ENCODE measurements at regions not wholly inside any gene's neighbourhood (a gene's known extent, or its start where the extent isn't known, plus 50 kb on each side); places are given as distances from the start of the nearest gene placed in this dataset.

GRCh38 chr5:92459654-92460053, 1076.5 kb upstream of the ARRDC3 start:
- Histone ChIP-seq H4K20me1 (ENCODE audit: control insufficient read depth, insufficient read depth, low read depth, low read length) (no peaks in the 10 kb centered on the region), H3K36me3 (ENCODE audit: control insufficient read depth, low read length) (no peaks in the 10 kb centered on the region), H3K9me2 (replicated peaks; ENCODE audit: control insufficient read depth, low read length) (no peaks in the 10 kb centered on the region), H3F3A (ENCODE audit: control insufficient read depth, insufficient read depth) (no peaks in the 10 kb centered on the region), H3K79me2 (ENCODE audit: control insufficient read depth, low read length) (no peaks in the 10 kb centered on the region), H3K27me3 (ENCODE audit: control insufficient read depth, low read length) (no peaks in the 10 kb centered on the region), H3K4me3 (ENCODE audit: low read length) (no peak overlapping the region), H3K9me3 (ENCODE audit: control insufficient read depth, insufficient read depth, low read length) (no peaks in the 10 kb centered on the region), H3K27ac (ENCODE audit: low read depth, low read length) (no peak overlapping the region), H3K4me1 (ENCODE audit: control insufficient read depth, low read length) (no peaks in the 10 kb centered on the region), H3K4me2 (ENCODE audit: low read length) (no peak overlapping the region)
- TF ChIP-seq CTCF (IDR thresholded peaks at IDR 0.05; ENCODE audit: low read depth, low read length, poor library complexity, severe bottlenecking) (no peak), EZH2phosphoT487 (IDR thresholded peaks at IDR 0.05; ENCODE audit: borderline replicate concordance, low read length) (no peak)

DNA sequence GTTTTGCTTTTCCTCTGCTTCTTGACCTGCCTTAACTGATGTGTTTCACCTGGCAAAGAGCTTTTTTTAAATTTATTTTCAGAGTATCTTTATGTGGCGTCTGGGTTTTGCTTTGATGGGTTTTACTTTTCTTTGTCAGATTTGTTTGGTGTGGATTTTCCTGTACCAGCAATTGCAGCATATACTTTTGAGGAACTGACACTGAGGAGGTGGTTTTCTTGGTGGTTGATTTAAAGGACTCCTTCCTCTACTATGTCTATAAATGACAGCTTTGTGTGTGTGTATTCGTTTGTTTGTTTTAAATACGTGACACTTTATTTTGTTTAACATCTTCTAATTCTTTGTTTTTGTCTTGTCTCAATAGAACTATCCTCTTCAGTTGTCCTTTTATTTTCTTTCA, 1071.9 kb upstream of the ARRDC3 start:
- no peak overlapping the region for H3K4me3 ChIP-seq (ENCODE audit: low read length)
- TF ChIP-seq EZH2phosphoT487 (IDR thresholded peaks at IDR 0.05; ENCODE audit: borderline replicate concordance, low read length) (no peak), CTCF (IDR thresholded peaks at IDR 0.05; ENCODE audit: low read depth, low read length, poor library complexity, severe bottlenecking) (no peak)

DNA sequence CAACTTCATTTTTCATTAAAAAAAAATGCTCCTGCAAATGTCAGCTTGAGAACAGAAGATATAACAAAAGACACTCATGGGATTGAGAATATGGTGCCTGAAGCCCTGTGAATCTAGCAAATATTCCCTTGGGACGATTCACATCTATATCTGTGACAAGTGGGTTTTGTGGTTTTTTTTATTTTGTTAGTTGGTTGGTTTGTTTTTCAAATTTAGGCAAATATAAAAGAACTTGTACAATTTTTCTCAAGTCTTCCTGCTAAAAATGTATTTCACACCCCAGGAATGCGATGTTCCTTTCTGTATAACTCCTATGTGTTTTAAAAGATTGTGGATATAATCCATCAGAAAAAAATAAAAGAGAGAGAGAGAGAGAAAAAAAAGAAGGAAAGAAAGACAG, 1061.8 kb upstream of the ARRDC3 start:
- Histone ChIP-seq H3K4me3 (ENCODE audit: low read length) (no peak overlapping the region), H3K27ac (ENCODE audit: low read depth, low read length) (no peak overlapping the region), H3K79me2 (ENCODE audit: control insufficient read depth, low read length) (no peaks in the 10 kb centered on the region), H3K36me3 (ENCODE audit: control insufficient read depth, low read length) (no peaks in the 10 kb centered on the region), H3K9me2 (replicated peaks; ENCODE audit: control insufficient read depth, low read length) (no peaks in the 10 kb centered on the region), H3K4me1 (ENCODE audit: control insufficient read depth, low read length) (no peaks in the 10 kb centered on the region), H3K4me2 (ENCODE audit: low read length) (no peak overlapping the region), H3K9me3 (ENCODE audit: control insufficient read depth, insufficient read depth, low read length) (no peaks in the 10 kb centered on the region), H4K20me1 (ENCODE audit: control insufficient read depth, insufficient read depth, low read depth, low read length) (no peaks in the 10 kb centered on the region), H3K27me3 (ENCODE audit: control insufficient read depth, low read length) (no peaks in the 10 kb centered on the region), H3F3A (ENCODE audit: control insufficient read depth, insufficient read depth) (no peaks in the 10 kb centered on the region)
- no peak for TF ChIP-seq EZH2phosphoT487 (IDR thresholded peaks at IDR 0.05; ENCODE audit: borderline replicate concordance, low read length)
- TF ChIP-seq CTCF (IDR thresholded peaks at IDR 0.05; ENCODE audit: low read depth, low read length, poor library complexity, severe bottlenecking) = no peak

More for the DNA sequence above, 1071.9 kb upstream of the ARRDC3 start:
- no peaks in the 10 kb centered on the region for H3K4me1 ChIP-seq (ENCODE audit: control insufficient read depth, low read length)
- no peaks in the 10 kb centered on the region for H3K9me2 ChIP-seq (replicated peaks; ENCODE audit: control insufficient read depth, low read length)
- H3F3A ChIP-seq (ENCODE audit: control insufficient read depth, insufficient read depth) = no peaks in the 10 kb centered on the region
- no peaks in the 10 kb centered on the region for H3K79me2 ChIP-seq (ENCODE audit: control insufficient read depth, low read length)
- no peaks in the 10 kb centered on the region for H3K9me3 ChIP-seq (ENCODE audit: control insufficient read depth, insufficient read depth, low read length)
- no peak overlapping the region for H3K27ac ChIP-seq (ENCODE audit: low read depth, low read length)
- no peak overlapping the region for H3K4me2 ChIP-seq (ENCODE audit: low read length)
- H3K27me3 ChIP-seq (ENCODE audit: control insufficient read depth, low read length) = no peaks in the 10 kb centered on the region
- no peaks in the 10 kb centered on the region for H4K20me1 ChIP-seq (ENCODE audit: control insufficient read depth, insufficient read depth, low read depth, low read length)
- H3K36me3 ChIP-seq (ENCODE audit: control insufficient read depth, low read length) = no peaks in the 10 kb centered on the region

DNA sequence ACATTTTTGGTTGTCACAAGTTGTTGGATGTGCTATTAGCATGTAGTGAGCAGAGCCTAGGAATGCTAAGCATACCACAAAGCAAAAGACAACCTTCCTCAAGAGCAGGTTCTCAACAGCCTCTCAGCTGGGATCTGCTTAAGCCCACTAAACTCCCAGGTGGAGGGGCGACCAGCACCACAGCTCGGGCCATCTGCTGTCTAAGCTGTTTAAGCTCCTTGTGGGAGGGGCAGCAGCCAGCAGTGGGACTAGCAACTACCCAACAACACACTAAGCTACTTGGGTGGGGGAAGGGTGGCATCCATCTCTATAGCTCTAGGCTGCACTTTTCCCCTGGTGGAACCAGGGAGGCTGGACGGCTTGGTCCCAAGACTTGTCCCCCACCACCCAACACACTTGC, 1052.7 kb upstream of the ARRDC3 start:
- Histone ChIP-seq H3K4me2 (ENCODE audit: low read length) (no peak overlapping the region), H3K4me3 (ENCODE audit: low read length) (no peak overlapping the region), H4K20me1 (ENCODE audit: control insufficient read depth, insufficient read depth, low read depth, low read length) (no peaks in the 10 kb centered on the region), H3K79me2 (ENCODE audit: control insufficient read depth, low read length) (no peaks in the 10 kb centered on the region), H3K27ac (ENCODE audit: low read depth, low read length) (no peak overlapping the region), H3K4me1 (ENCODE audit: control insufficient read depth, low read length) (no peaks in the 10 kb centered on the region), H3K36me3 (ENCODE audit: control insufficient read depth, low read length) (no peaks in the 10 kb centered on the region), H3K27me3 (ENCODE audit: control insufficient read depth, low read length) (no peaks in the 10 kb centered on the region), H3K9me3 (ENCODE audit: control insufficient read depth, insufficient read depth, low read length) (no peaks in the 10 kb centered on the region; the same call in 1 of the 2 replicates), H3F3A (ENCODE audit: control insufficient read depth, insufficient read depth) (no peaks in the 10 kb centered on the region), H3K9me2 (replicated peaks; ENCODE audit: control insufficient read depth, low read length) (no peaks in the 10 kb centered on the region)
- no peak for TF ChIP-seq CTCF (IDR thresholded peaks at IDR 0.05; ENCODE audit: low read depth, low read length, poor library complexity, severe bottlenecking)
- no peak for TF ChIP-seq EZH2phosphoT487 (IDR thresholded peaks at IDR 0.05; ENCODE audit: borderline replicate concordance, low read length)

Data from DOHH2 (cell line).